ENCODE measurements at regions not wholly inside any gene's neighbourhood (a gene's known extent, or its start where the extent isn't known, plus 50 kb on each side); places are given as distances from the start of the nearest gene placed in this dataset.

- TF ChIP-seq CTCF (IDR thresholded peaks at IDR 0.05) (no peak), EZH2 (IDR thresholded peaks at IDR 0.05; ENCODE audit: borderline replicate concordance, insufficient read depth, low read depth, low read length, poor library complexity, severe bottlenecking) (no peak)
These were observed 547.7 kb upstream of the SLITRK1 start for GRCh38 chr13:84430015-84430414.

All from B cell (primary cell).